Caco-2 (cell line): ENCODE measurements at regions not wholly inside any gene's neighbourhood (a gene's known extent, or its start where the extent isn't known, plus 50 kb on each side); places are given as distances from the start of the nearest gene placed in this dataset.

Experiments
- BruUV-seq: library from RNA; stranded (reverse); fragments of 400-500 nt; replicated peaks from 2 replicates; lab custom pipeline; 2021; lab: Mats Ljungman, UMichigan
- CTCF ChIA-PET: fragments of 300-600 bp; sonication (Branson Sonifier 250); formaldehyde crosslinking; loops from one replicate; lab custom pipeline; 2022; ENCODE audit warnings: antibody characterized with exemption; lab: Charles Lee
- POLR2A ChIA-PET: fragments of 300-600 bp; sonication (Branson Sonifier 250); formaldehyde crosslinking; loops from one replicate; lab custom pipeline; 2022; ENCODE audit warnings: antibody characterized with exemption; lab: Charles Lee
- DNase-seq, 2 experiments: peaks; one replicate each; pipeline versions ENCODE4 v3.0.0 to v3.0.0-alpha.2; 2020 to 2022
- H3K27me3 ChIP-seq: replicated peaks from 2 replicates; pipeline ENCODE4 v1.6.0; 2011; ENCODE audit warnings: low read length; ENCODE audit not compliant: control insufficient read depth, insufficient read depth
- H3K36me3 ChIP-seq: 2 replicates; pipeline ENCODE4 v1.5.1; 2011; ENCODE audit warnings: low read length; ENCODE audit not compliant: control insufficient read depth, insufficient read depth
- H3K4me1 ChIP-seq: fragments of 250-450 bp; sonication (Bioruptor Pico); 2 replicates; pipeline ENCODE4 v1.5.1; 2020; ENCODE audit warnings: mild to moderate bottlenecking
- H3K4me3 ChIP-seq: 2 replicates; pipeline ENCODE4 v1.5.1; 2011; ENCODE audit warnings: low read depth, mild to moderate bottlenecking, control low read depth, low read length
- H3K9me3 ChIP-seq: fragments of 250-450 bp; sonication (Bioruptor Pico); 2 replicates; pipeline ENCODE4 v1.5.1; 2020; ENCODE audit warnings: mild to moderate bottlenecking, moderate library complexity
- H3K27ac Mint-ChIP-seq: one replicate; pipeline ENCODE4 v1.8.0; 2022; ENCODE audit warnings: mixed read lengths; ENCODE audit not compliant: unreplicated experiment
- H3K27me3 Mint-ChIP-seq: one replicate; pipeline ENCODE4 v1.8.0; 2022; ENCODE audit warnings: mixed read lengths; ENCODE audit not compliant: insufficient read depth, unreplicated experiment
- H3K36me3 Mint-ChIP-seq: one replicate; pipeline ENCODE4 v1.8.0; 2022; ENCODE audit warnings: mild to moderate bottlenecking, mixed read lengths; ENCODE audit not compliant: insufficient read depth, unreplicated experiment
- H3K4me1 Mint-ChIP-seq: one replicate; pipeline ENCODE4 v1.8.0; 2022; ENCODE audit warnings: low read depth, mixed read lengths; ENCODE audit not compliant: unreplicated experiment
- H3K4me3 Mint-ChIP-seq: one replicate; pipeline ENCODE4 v1.8.0; 2022; ENCODE audit warnings: mild to moderate bottlenecking, moderate library complexity, mixed read lengths; ENCODE audit not compliant: unreplicated experiment
- H3K9me3 Mint-ChIP-seq: one replicate; pipeline ENCODE4 v1.8.0; 2022; ENCODE audit warnings: mixed read lengths; ENCODE audit not compliant: unreplicated experiment
- intact Hi-C: fragments of 100-400 bp; cut with micrococcal nuclease; formaldehyde crosslinking; loops from one replicate; pipeline ENCODE4 v1.10.0; 2022; ENCODE audit not compliant: unreplicated experiment
- TF ChIP-seq, protein P1 (sequence below), 2 experiments: fragments of 200-600 bp in 1 of 2; IDR thresholded peaks; 1 replicate in 1 of 2; 2 replicates in 1 of 2; pipeline versions ENCODE4 v1.5.1 to v1.8.0; 2011 to 2022; ENCODE audit warnings: antibody characterized with exemption in 1 of 2, control low read depth in 1 of 2, inconsistent platforms in 1 of 2, low read depth in 1 of 2, low read length in 1 of 2, mild to moderate bottlenecking in 1 of 2, moderate library complexity in 1 of 2; ENCODE audit not compliant: insufficient read depth in 1 of 2, severe bottlenecking in 1 of 2, unreplicated experiment in 1 of 2

DNA sequence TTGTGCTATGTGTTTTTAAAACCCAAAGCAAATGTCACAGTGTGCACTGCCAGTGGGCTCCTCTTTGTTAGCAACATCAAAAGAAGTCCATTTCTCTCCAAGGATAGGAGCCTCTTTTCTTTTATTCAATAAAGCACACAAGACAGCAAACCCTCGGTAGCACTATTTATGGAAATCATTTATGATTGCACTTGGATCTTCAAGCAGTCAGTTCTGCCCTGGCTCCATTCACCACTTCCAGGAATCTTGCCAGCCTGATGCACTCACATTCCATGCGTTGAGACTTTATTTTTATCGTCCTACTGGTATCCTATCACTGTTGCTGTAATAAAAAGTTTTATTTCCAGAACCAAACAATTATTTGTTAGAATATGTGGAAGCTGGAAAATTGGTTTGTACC is 412.1 kb downstream of the TBL1XR1 start:
- ChIA-PET POLR2A (no interaction called here), CTCF (no interaction called here)
- Histone ChIP-seq H3K27me3 (no peaks in the 10 kb centered on the region), H3K4me3 (no peak overlapping the region), H3K36me3 (no peaks in the 10 kb centered on the region), H3K9me3 (no peaks in the 10 kb centered on the region), H3K4me1 (no peaks in the 10 kb centered on the region)
- BruUV-seq, result no TSS peak
- intact Hi-C loops, result no loop called here
- Mint-ChIP-seq H3K4me1 (no peaks in the 10 kb centered on the region), H3K27ac (no peak overlapping the region), H3K4me3 (no peak overlapping the region), H3K36me3 (no peaks in the 10 kb centered on the region), H3K9me3 (no peaks in the 10 kb centered on the region), H3K27me3 (no peaks in the 10 kb centered on the region)
- no peak for DNase-seq
- TF ChIP-seq, protein P1, sequence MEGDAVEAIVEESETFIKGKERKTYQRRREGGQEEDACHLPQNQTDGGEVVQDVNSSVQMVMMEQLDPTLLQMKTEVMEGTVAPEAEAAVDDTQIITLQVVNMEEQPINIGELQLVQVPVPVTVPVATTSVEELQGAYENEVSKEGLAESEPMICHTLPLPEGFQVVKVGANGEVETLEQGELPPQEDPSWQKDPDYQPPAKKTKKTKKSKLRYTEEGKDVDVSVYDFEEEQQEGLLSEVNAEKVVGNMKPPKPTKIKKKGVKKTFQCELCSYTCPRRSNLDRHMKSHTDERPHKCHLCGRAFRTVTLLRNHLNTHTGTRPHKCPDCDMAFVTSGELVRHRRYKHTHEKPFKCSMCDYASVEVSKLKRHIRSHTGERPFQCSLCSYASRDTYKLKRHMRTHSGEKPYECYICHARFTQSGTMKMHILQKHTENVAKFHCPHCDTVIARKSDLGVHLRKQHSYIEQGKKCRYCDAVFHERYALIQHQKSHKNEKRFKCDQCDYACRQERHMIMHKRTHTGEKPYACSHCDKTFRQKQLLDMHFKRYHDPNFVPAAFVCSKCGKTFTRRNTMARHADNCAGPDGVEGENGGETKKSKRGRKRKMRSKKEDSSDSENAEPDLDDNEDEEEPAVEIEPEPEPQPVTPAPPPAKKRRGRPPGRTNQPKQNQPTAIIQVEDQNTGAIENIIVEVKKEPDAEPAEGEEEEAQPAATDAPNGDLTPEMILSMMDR (IDR thresholded peaks at IDR 0.05; ENCODE audit: insufficient read depth in 1 of 2, low read depth in 1 of 2, low read length in 1 of 2, severe bottlenecking in 1 of 2, unreplicated experiment in 1 of 2), result no peak

DNA sequence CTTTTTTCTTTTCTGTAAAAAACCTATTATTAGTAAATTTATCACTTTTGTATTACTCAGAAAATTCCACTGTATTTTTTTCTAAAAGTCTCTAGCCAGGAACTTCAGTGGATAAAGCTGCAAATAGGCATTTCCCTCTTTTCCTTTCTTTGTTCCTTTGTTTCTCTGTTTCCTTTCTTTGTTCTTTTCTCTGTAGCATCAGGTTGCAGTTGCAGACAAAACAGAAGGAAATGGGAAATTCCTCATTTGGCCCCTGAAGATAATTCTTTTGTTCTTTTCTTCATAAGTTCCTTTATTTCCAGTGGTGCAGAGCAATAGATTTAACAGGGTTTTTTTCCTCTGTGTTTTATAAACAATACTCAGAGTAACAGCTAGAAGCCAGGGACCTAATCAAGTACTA is 416.5 kb downstream of the TBL1XR1 start:
- POLR2A ChIA-PET, result no interaction called here
- CTCF ChIA-PET, result no interaction called here
- Mint-ChIP-seq H3K4me3 (no peak overlapping the region), H3K9me3 (no peaks in the 10 kb centered on the region), H3K27me3 (no peaks in the 10 kb centered on the region), H3K4me1 (no peaks in the 10 kb centered on the region), H3K36me3 (no peaks in the 10 kb centered on the region), H3K27ac (no peak overlapping the region)
- H3K36me3 ChIP-seq, result no peaks in the 10 kb centered on the region
- no peaks in the 10 kb centered on the region for H3K4me1 ChIP-seq
- no peak overlapping the region for H3K4me3 ChIP-seq
- BruUV-seq, result no TSS peak
- no peaks in the 10 kb centered on the region for H3K9me3 ChIP-seq
- TF ChIP-seq, protein P1 (IDR thresholded peaks at IDR 0.05; ENCODE audit: insufficient read depth in 1 of 2, low read depth in 1 of 2, low read length in 1 of 2, severe bottlenecking in 1 of 2, unreplicated experiment in 1 of 2), result no peak
- intact Hi-C loops, result no loop called here
- no peaks in the 10 kb centered on the region; the same call in 1 of the 2 replicates for H3K27me3 ChIP-seq
- DNase-seq, result no peak

DNA sequence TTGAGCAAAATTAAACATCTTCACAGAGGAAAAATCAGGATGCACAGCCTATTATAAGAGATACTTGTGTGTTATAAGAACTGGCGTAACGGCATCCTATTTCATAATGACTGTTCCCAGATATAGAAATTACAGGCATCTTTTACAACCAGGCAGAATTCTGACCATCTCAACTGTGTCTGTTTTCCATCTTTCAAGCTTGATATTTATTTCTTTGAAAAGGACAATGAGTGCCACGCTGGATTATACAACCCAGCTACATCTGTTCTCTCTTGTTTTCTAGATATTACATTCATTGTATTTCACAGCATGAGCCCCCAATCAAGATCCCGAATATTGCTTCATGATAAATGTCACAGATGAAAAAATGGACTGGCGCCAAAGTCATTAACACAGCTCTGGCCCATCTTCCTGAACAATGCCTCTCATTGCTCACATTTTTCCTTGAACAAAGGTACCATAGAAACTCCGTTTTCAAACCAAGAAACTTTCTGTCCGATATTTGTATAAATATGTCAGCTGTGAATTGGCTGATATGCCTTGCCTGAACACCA is 420.6 kb downstream of the TBL1XR1 start:
- no peaks in the 10 kb centered on the region; the same call in 1 of the 2 replicates for H3K27me3 ChIP-seq
- Mint-ChIP-seq H3K36me3 (no peaks in the 10 kb centered on the region), H3K27me3 (no peaks in the 10 kb centered on the region), H3K27ac (no peak overlapping the region), H3K4me1 (no peaks in the 10 kb centered on the region), H3K9me3 (peaks cover 23% of the 10 kb centered on the region), H3K4me3 (no peak overlapping the region)
- ChIA-PET CTCF (no interaction called here), POLR2A (no interaction called here)
- no peak overlapping the region for H3K4me3 ChIP-seq
- H3K9me3 ChIP-seq, result peaks cover 10% of the 10 kb centered on the region
- TF ChIP-seq, protein P1 (IDR thresholded peaks at IDR 0.05; ENCODE audit: insufficient read depth in 1 of 2, low read depth in 1 of 2, low read length in 1 of 2, severe bottlenecking in 1 of 2, unreplicated experiment in 1 of 2), result no peak
- no peak for DNase-seq
- H3K36me3 ChIP-seq, result no peaks in the 10 kb centered on the region
- intact Hi-C loops, result no loop called here
- H3K4me1 ChIP-seq, result no peaks in the 10 kb centered on the region
- no TSS peak for BruUV-seq
